Esophagus squamous epithelium (tissue), 4 donors: ENCODE measurements at regions not wholly inside any gene's neighbourhood (a gene's known extent, or its start where the extent isn't known, plus 50 kb on each side); places are given as distances from the start of the nearest gene placed in this dataset.

Experiments used
- POLR2A ChIP-seq, 4 donors: fragments of 450-650 bp; IDR thresholded peaks; one replicate each; pipeline ENCODE4 v1.6.1; 2017; ENCODE audit warnings: antibody characterized with exemption in 4 of 4, mild to moderate bottlenecking in 4 of 4, moderate library complexity in 3 of 4
- TF ChIP-seq, protein P1 (sequence below), 6 experiments: fragments of 450-650 bp in 4 of 6; fragments of 200-600 bp in 2 of 6; sonication (generic) in 2 of 6; IDR thresholded peaks; one replicate each; pipeline ENCODE4 v1.5.1; 2016 to 2019; ENCODE audit warnings: antibody characterized with exemption in 6 of 6, mild to moderate bottlenecking in 4 of 6, moderate library complexity in 4 of 6

DNA sequence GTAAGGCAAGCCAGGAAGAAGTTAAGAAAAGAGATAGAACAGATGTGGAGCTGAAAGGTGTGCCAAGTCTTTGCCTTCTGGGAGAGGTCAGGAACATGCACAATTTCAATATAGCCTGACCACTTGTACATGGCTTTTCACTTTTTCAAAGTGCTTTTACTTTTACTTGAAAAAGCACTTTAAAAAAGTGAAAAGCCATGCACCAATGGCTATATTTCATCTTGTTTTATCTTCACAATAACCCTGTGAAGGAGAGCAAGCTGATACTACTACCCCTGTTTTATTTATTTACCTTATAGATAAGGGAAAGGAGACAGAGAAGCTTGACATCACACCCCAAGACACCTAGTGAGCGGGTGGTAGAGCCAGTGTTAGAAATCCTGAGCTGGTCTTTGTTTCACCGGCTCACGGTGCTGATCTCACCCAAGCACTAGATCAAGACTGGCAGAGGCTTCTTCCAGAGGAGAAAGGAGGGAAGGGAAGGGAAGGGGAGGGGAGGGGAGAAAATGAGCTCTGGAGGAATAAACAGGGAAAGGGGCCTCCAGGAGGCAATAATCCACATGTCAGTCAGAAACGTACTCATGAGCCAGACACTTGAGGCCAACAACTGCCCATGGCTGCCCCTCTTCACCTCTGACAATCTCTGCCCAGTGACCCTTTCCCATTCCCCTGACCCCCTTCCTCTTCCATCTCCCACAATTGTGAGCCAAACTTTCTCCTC, 455.4 kb downstream of the FOXO1 start:
- TF ChIP-seq, protein P1, sequence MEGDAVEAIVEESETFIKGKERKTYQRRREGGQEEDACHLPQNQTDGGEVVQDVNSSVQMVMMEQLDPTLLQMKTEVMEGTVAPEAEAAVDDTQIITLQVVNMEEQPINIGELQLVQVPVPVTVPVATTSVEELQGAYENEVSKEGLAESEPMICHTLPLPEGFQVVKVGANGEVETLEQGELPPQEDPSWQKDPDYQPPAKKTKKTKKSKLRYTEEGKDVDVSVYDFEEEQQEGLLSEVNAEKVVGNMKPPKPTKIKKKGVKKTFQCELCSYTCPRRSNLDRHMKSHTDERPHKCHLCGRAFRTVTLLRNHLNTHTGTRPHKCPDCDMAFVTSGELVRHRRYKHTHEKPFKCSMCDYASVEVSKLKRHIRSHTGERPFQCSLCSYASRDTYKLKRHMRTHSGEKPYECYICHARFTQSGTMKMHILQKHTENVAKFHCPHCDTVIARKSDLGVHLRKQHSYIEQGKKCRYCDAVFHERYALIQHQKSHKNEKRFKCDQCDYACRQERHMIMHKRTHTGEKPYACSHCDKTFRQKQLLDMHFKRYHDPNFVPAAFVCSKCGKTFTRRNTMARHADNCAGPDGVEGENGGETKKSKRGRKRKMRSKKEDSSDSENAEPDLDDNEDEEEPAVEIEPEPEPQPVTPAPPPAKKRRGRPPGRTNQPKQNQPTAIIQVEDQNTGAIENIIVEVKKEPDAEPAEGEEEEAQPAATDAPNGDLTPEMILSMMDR (IDR thresholded peaks at IDR 0.05) = no peak
- TF ChIP-seq POLR2A (IDR thresholded peaks at IDR 0.05) = no peak
